ENCODE measurements at regions not wholly inside any gene's neighbourhood (a gene's known extent, or its start where the extent isn't known, plus 50 kb on each side); places are given as distances from the start of the nearest gene placed in this dataset.

- TF ChIP-seq EP300 (IDR thresholded peaks at IDR 0.05) (no peak), CTCF (IDR thresholded peaks at IDR 0.05) (no peak), POLR2A (IDR thresholded peaks at IDR 0.05) (no peak)
Observed at GRCh38 chr7:106424476-106425016, 139.8 kb upstream of the NAMPT start.

Measured in sigmoid colon (tissue), 4 donors.